ENCODE measurements at regions not wholly inside any gene's neighbourhood (a gene's known extent, or its start where the extent isn't known, plus 50 kb on each side); places are given as distances from the start of the nearest gene placed in this dataset.

DNA sequence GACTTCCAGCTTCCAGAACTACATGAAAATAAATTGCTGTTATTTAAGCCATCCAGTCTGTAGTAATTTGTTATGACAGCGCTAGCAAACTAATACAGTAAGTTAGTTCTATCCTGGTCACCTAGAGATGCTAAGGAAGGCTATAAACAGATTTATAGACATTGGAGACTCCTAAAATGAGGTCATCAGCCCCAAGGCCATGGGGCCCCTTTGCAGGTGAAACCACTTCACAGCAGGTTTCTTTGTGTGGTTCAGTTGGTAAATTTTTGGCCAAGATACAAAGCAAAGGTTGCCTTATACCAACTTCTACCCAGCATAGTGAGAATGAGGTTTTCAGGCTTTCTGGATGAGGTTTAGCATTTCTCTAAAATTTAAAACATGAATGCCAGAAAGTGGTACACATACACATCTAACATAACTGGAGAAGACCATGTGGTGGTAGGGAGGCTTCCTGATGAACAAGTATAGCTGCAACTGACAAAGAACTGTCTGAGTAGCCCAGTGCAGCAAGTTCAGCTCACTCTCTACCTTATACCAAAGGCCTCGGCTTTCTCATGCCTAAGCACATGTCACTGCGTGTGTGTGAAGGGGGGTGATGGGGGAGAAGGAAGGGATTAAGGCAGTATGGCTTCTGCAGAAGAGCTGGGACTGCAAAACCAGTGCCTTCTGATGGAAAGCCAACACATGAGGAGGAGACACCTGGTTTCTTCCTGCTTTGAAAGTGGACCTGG lies 264.6 kb upstream of the TAS2R1 start:
- Mint-ChIP-seq H3K27ac (no peak overlapping the region), H3K27me3 (no peaks in the 10 kb centered on the region), H3K36me3 (no peaks in the 10 kb centered on the region), H3K4me3 (no peak overlapping the region), H3K9me3 (peaks cover 2 to 4% (median 4%) of the 10 kb centered on the region in 3 donors), H3K4me1 (no peaks in the 10 kb centered on the region)
- no peaks in the 10 kb centered on the region for H3K27me3 ChIP-seq (replicated peaks in 1 of 2; ENCODE audit: control insufficient read depth in 2 of 2, extremely low read depth in 1 of 2, insufficient read depth in 2 of 2, low read length in 1 of 2)
- H3K4me3 ChIP-seq (ENCODE audit: control insufficient read depth in 1 of 2, extremely low read depth in 1 of 2, low read length in 1 of 2), result no peak overlapping the region
- DNase-seq, result no peak
- no peak for ATAC-seq (replicated peaks in 1 of 4)
- no peaks in the 10 kb centered on the region for H3K4me1 ChIP-seq (ENCODE audit: control insufficient read depth in 1 of 2, extremely low read depth in 1 of 2, insufficient read depth in 2 of 2, low read length in 2 of 2)
- no peaks in the 10 kb centered on the region for H3K36me3 ChIP-seq (ENCODE audit: control insufficient read depth in 2 of 2, extremely low read depth in 1 of 2, insufficient read depth in 1 of 2, low read length in 1 of 2)
- ChIA-PET POLR2A (no interaction called here), CTCF (no interaction called here)
- no peak overlapping the region for H3K27ac ChIP-seq (ENCODE audit: low read length)
- H3K9me3 ChIP-seq, result no peaks in the 10 kb centered on the region
- no CpG with 5 or more reads among the region's 3 CpGs for WGBS (ENCODE audit: insufficient coverage)

DNA sequence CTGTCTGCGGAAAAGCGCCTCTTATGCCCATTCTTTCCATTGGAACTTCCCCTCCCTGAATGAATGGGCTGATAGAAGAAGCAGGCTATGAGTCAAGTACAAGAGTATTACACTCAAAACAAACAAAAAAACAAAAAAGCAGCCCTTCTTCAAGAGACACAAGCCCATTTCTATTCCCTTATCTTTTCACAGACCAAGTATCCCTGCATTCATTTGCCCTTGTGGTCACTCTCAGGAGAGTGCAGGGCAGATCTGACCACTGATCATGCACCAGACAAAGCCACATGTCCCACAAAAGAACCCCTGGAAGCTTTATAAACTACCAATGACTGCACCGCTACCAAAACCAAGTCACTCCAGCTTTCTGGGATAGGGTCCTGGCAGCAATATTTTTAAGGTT lies 262.5 kb upstream of the TAS2R1 start:
- ChIA-PET POLR2A (no interaction called here), CTCF (no interaction called here)
- Mint-ChIP-seq H3K9me3 (peaks cover 2 to 4% (median 3%) of the 10 kb centered on the region in 3 donors), H3K4me1 (no peaks in the 10 kb centered on the region), H3K4me3 (no peak overlapping the region), H3K27me3 (no peaks in the 10 kb centered on the region), H3K36me3 (no peaks in the 10 kb centered on the region), H3K27ac (no peak overlapping the region)
- DNase-seq (no peak), ATAC-seq (replicated peaks in 1 of 4) (no peak)
- no peaks in the 10 kb centered on the region for H3K27me3 ChIP-seq (replicated peaks in 1 of 2; ENCODE audit: control insufficient read depth in 2 of 2, extremely low read depth in 1 of 2, insufficient read depth in 2 of 2, low read length in 1 of 2)
- H3K27ac ChIP-seq (ENCODE audit: low read length), result no peak overlapping the region
- no peaks in the 10 kb centered on the region for H3K36me3 ChIP-seq (ENCODE audit: control insufficient read depth in 2 of 2, extremely low read depth in 1 of 2, insufficient read depth in 1 of 2, low read length in 1 of 2)
- H3K4me1 ChIP-seq (ENCODE audit: control insufficient read depth in 1 of 2, extremely low read depth in 1 of 2, insufficient read depth in 2 of 2, low read length in 2 of 2), result no peaks in the 10 kb centered on the region
- no peaks in the 10 kb centered on the region for H3K9me3 ChIP-seq
- H3K4me3 ChIP-seq (ENCODE audit: control insufficient read depth in 1 of 2, extremely low read depth in 1 of 2, low read length in 1 of 2), result no peak overlapping the region
- WGBS (ENCODE audit: insufficient coverage), result no CpG with 5 or more reads among the region's 3 CpGs

DNA sequence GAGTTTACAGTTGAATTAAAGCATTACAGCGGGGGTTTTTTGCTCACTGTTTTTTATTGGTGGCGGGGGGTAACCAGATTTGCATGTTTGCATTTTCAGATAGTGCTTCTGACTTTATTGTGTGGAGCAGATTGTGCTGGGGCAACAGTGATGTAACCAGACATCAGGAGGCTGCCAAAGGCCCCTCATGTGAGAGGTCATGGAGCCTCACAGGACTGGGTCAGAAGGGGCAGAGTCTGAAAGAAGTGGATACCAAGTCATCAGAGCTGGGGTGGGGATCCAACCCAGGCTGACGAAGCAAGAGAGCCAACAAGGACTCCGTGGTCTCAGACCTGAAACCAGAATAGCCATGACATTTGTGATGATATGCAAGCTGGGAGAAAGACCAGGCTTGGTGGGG lies 259.4 kb upstream of the TAS2R1 start:
- WGBS (ENCODE audit: insufficient coverage), result 68% methylated on average over 2 of the region's 4 CpGs
- POLR2A ChIA-PET, result interaction anchor here in 1 of 2 donors (0.6 kb wide), 1 partner anchor 1941 kb away, joined by 3 read pairs; no protein-coding TSS in a partner anchor

DNA sequence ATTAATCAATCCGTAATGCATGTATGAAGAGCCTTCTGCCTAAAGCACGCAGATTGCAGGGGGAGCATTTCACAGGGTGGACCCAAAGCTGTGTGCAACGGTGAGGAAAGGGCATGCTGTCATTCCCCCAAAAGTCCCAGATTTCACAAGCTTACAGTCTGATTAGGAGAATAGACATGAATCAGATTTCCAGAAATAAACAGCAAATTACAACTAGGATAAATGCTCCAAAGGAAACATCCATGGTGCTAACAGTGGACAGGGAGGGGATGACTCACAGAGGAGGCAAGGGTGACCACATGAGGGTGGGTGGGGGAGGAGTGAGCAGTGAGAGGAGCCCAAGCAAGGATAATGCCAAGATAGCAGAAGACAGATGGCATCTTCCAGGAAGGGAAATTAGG lies 258.4 kb upstream of the TAS2R1 start:
- no peak overlapping the region for H3K4me3 Mint-ChIP-seq
- peaks cover 0 to 2% (median 0%) of the 10 kb centered on the region in 3 donors for H3K9me3 Mint-ChIP-seq
- WGBS (ENCODE audit: insufficient coverage), result 80% methylated on average over 1 of the region's 3 CpGs

More for the DNA sequence above, 259.4 kb upstream of the TAS2R1 start:
- Histone ChIP-seq H3K4me1 (ENCODE audit: control insufficient read depth in 1 of 2, extremely low read depth in 1 of 2, insufficient read depth in 2 of 2, low read length in 2 of 2) (no peaks in the 10 kb centered on the region), H3K4me3 (ENCODE audit: control insufficient read depth in 1 of 2, extremely low read depth in 1 of 2, low read length in 1 of 2) (no peak overlapping the region), H3K36me3 (ENCODE audit: control insufficient read depth in 2 of 2, extremely low read depth in 1 of 2, insufficient read depth in 1 of 2, low read length in 1 of 2) (no peaks in the 10 kb centered on the region), H3K27ac (ENCODE audit: low read length) (no peak overlapping the region), H3K27me3 (replicated peaks in 1 of 2; ENCODE audit: control insufficient read depth in 2 of 2, extremely low read depth in 1 of 2, insufficient read depth in 2 of 2, low read length in 1 of 2) (no peaks in the 10 kb centered on the region), H3K9me3 (no peaks in the 10 kb centered on the region)
- Mint-ChIP-seq H3K9me3 (peaks cover 0 to 2% (median 0%) of the 10 kb centered on the region in 3 donors), H3K4me1 (no peaks in the 10 kb centered on the region), H3K27ac (no peak overlapping the region), H3K36me3 (no peaks in the 10 kb centered on the region), H3K4me3 (no peak overlapping the region), H3K27me3 (no peaks in the 10 kb centered on the region)
- ATAC-seq (replicated peaks in 1 of 4) (no peak), DNase-seq (no peak)
- CTCF ChIA-PET, result no interaction called here

DNA sequence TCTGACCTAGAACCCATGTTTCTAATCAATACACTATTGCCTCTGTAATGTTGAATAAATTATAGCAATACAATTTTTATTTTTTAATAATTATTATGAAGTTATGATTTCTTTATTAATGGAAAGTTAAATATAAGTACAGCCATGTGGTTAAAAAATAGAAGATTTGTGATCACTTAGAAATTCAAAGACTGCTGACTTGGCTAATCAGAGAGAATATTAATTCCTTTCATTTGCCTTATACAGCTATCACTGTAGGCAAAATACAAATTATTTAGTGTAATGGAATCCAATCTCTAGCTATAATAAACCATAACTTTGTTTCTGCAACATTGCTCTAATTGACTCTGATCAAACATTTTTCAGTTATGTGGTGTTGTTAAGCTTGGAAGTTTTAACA lies 255.0 kb upstream of the TAS2R1 start:
- Mint-ChIP-seq H3K9me3 (peaks cover 8 to 14% (median 9%) of the 10 kb centered on the region in 3 donors), H3K27ac (no peak overlapping the region), H3K4me1 (no peaks in the 10 kb centered on the region), H3K36me3 (no peaks in the 10 kb centered on the region), H3K27me3 (no peaks in the 10 kb centered on the region), H3K4me3 (no peak overlapping the region)
- no peak overlapping the region for H3K27ac ChIP-seq (ENCODE audit: low read length)
- ATAC-seq (replicated peaks in 1 of 4) (no peak), DNase-seq (no peak)
- ChIA-PET CTCF (no interaction called here), POLR2A (interaction anchor here (0.6 kb wide), 2 partner anchors 8 to 9 kb away, joined by 3 read pairs; no protein-coding TSS in a partner anchor)
- H3K9me3 ChIP-seq, result no peaks in the 10 kb centered on the region
- no peak overlapping the region for H3K4me3 ChIP-seq (ENCODE audit: control insufficient read depth in 1 of 2, extremely low read depth in 1 of 2, low read length in 1 of 2)
- H3K36me3 ChIP-seq (ENCODE audit: control insufficient read depth in 2 of 2, extremely low read depth in 1 of 2, insufficient read depth in 1 of 2, low read length in 1 of 2), result no peaks in the 10 kb centered on the region
- no peaks in the 10 kb centered on the region for H3K27me3 ChIP-seq (replicated peaks in 1 of 2; ENCODE audit: control insufficient read depth in 2 of 2, extremely low read depth in 1 of 2, insufficient read depth in 2 of 2, low read length in 1 of 2)
- H3K4me1 ChIP-seq (ENCODE audit: control insufficient read depth in 1 of 2, extremely low read depth in 1 of 2, insufficient read depth in 2 of 2, low read length in 2 of 2), result no peaks in the 10 kb centered on the region

More for the DNA sequence above, 258.4 kb upstream of the TAS2R1 start:
- Mint-ChIP-seq H3K4me1 (no peaks in the 10 kb centered on the region), H3K27ac (no peak overlapping the region), H3K36me3 (no peaks in the 10 kb centered on the region), H3K27me3 (no peaks in the 10 kb centered on the region)
- H3K27me3 ChIP-seq (replicated peaks in 1 of 2; ENCODE audit: control insufficient read depth in 2 of 2, extremely low read depth in 1 of 2, insufficient read depth in 2 of 2, low read length in 1 of 2), result no peaks in the 10 kb centered on the region
- ATAC-seq (replicated peaks in 1 of 4), result no peak
- no peak overlapping the region for H3K27ac ChIP-seq (ENCODE audit: low read length)
- no peak overlapping the region for H3K4me3 ChIP-seq (ENCODE audit: control insufficient read depth in 1 of 2, extremely low read depth in 1 of 2, low read length in 1 of 2)
- ChIA-PET CTCF (no interaction called here), POLR2A (no interaction called here)
- H3K9me3 ChIP-seq, result no peaks in the 10 kb centered on the region
- no peak for DNase-seq
- H3K36me3 ChIP-seq (ENCODE audit: control insufficient read depth in 2 of 2, extremely low read depth in 1 of 2, insufficient read depth in 1 of 2, low read length in 1 of 2), result no peaks in the 10 kb centered on the region
- no peaks in the 10 kb centered on the region for H3K4me1 ChIP-seq (ENCODE audit: control insufficient read depth in 1 of 2, extremely low read depth in 1 of 2, insufficient read depth in 2 of 2, low read length in 2 of 2)

DNA sequence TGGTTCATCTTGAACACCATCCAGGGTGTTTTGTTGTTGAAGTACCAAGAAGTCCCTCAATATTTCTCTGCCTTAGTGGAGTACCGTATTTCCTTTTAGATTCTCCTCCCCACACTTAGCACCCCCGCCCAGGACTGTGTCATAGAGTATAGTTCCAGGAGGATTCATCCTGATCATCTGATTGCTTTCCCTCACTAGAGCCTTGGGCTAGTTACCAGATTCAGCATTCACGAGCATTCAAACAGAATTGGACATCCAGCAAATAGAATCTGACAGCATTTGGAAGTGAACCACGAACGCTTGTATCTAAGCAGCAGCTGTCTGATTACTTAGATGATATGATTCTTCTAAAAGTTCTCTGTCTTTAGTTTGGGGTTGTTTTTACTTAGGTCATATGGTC lies 248.1 kb upstream of the TAS2R1 start:
- no peak overlapping the region for H3K27ac ChIP-seq (ENCODE audit: low read length)
- Mint-ChIP-seq H3K27me3 (no peaks in the 10 kb centered on the region), H3K4me1 (no peaks in the 10 kb centered on the region), H3K36me3 (no peaks in the 10 kb centered on the region), H3K4me3 (no peak overlapping the region), H3K27ac (no peak overlapping the region), H3K9me3 (peaks cover 9 to 14% (median 11%) of the 10 kb centered on the region in 3 donors)
- no peaks in the 10 kb centered on the region for H3K36me3 ChIP-seq (ENCODE audit: control insufficient read depth in 2 of 2, extremely low read depth in 1 of 2, insufficient read depth in 1 of 2, low read length in 1 of 2)
- H3K27me3 ChIP-seq (replicated peaks in 1 of 2; ENCODE audit: control insufficient read depth in 2 of 2, extremely low read depth in 1 of 2, insufficient read depth in 2 of 2, low read length in 1 of 2), result no peaks in the 10 kb centered on the region
- H3K4me3 ChIP-seq (ENCODE audit: control insufficient read depth in 1 of 2, extremely low read depth in 1 of 2, low read length in 1 of 2), result no peak overlapping the region
- no peaks in the 10 kb centered on the region for H3K4me1 ChIP-seq (ENCODE audit: control insufficient read depth in 1 of 2, extremely low read depth in 1 of 2, insufficient read depth in 2 of 2, low read length in 2 of 2)
- DNase-seq, result no peak
- H3K9me3 ChIP-seq, result no peaks in the 10 kb centered on the region
- WGBS (ENCODE audit: insufficient coverage), result no CpG with 5 or more reads among the region's 5 CpGs
- POLR2A ChIA-PET, result no interaction called here
- no peak for ATAC-seq (replicated peaks in 1 of 4)
- CTCF ChIA-PET, result no interaction called here

DNA sequence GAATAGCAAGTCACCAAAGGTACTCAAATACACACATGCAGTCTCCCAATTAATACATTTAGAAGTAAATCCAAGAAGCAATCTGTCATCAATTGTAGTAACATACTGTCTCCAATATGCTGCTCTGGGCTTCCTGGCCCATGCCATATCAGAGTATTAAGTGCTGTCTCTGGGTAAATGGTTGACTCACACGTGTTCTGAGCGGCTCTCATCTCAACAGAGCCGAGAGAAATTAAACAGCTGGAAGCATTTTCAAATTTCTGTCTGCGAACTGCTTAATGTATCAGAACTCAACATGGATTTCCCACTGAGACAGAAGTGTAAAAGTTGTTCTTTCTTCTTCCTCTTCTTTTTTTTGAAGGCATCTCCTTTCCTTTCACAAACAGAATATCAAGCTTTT lies 247.3 kb upstream of the TAS2R1 start:
- CTCF ChIA-PET, result no interaction called here
- Histone ChIP-seq H3K4me3 (ENCODE audit: control insufficient read depth in 1 of 2, extremely low read depth in 1 of 2, low read length in 1 of 2) (no peak overlapping the region), H3K27me3 (replicated peaks in 1 of 2; ENCODE audit: control insufficient read depth in 2 of 2, extremely low read depth in 1 of 2, insufficient read depth in 2 of 2, low read length in 1 of 2) (no peaks in the 10 kb centered on the region), H3K27ac (ENCODE audit: low read length) (no peak overlapping the region), H3K36me3 (ENCODE audit: control insufficient read depth in 2 of 2, extremely low read depth in 1 of 2, insufficient read depth in 1 of 2, low read length in 1 of 2) (no peaks in the 10 kb centered on the region), H3K4me1 (ENCODE audit: control insufficient read depth in 1 of 2, extremely low read depth in 1 of 2, insufficient read depth in 2 of 2, low read length in 2 of 2) (no peaks in the 10 kb centered on the region), H3K9me3 (no peaks in the 10 kb centered on the region)
- 60% methylated on average over 3 of the region's 4 CpGs for WGBS (ENCODE audit: insufficient coverage)
- no peaks in the 10 kb centered on the region for H3K4me1 Mint-ChIP-seq
- H3K9me3 Mint-ChIP-seq, result peaks cover 9 to 14% (median 11%) of the 10 kb centered on the region in 3 donors
- DNase-seq (no peak), ATAC-seq (replicated peaks in 1 of 4) (no peak)
- no peak overlapping the region for H3K27ac Mint-ChIP-seq
- H3K27me3 Mint-ChIP-seq, result no peaks in the 10 kb centered on the region
- H3K36me3 Mint-ChIP-seq, result no peaks in the 10 kb centered on the region
- POLR2A ChIA-PET, result no interaction called here
- no peak overlapping the region for H3K4me3 Mint-ChIP-seq
